ENCODE measurements at regions not wholly inside any gene's neighbourhood (a gene's known extent, or its start where the extent isn't known, plus 50 kb on each side); places are given as distances from the start of the nearest gene placed in this dataset.
"Not testable (repeated sequence)": the region's sequence is repeated elsewhere in the genome, so short reads cannot be mapped to it uniquely, and the experiment has no call there.

- Mint-ChIP-seq H3K27ac (peak overlapping the region; percentile 100), H3K27me3 (no peaks in the 10 kb centered on the region), H3K9me3 (ENCODE audit: low read depth) (peaks cover 9% of the 10 kb centered on the region), H3K4me1 (ENCODE audit: low read depth) (peaks cover 43% of the 10 kb centered on the region), H3K36me3 (peaks cover 16% of the 10 kb centered on the region), H3K4me3 (peak overlapping the region; percentile 83)
These were observed 177.2 kb upstream of the TAB2 start for GRCh38 chr6:149140137-149140909.

DNA sequence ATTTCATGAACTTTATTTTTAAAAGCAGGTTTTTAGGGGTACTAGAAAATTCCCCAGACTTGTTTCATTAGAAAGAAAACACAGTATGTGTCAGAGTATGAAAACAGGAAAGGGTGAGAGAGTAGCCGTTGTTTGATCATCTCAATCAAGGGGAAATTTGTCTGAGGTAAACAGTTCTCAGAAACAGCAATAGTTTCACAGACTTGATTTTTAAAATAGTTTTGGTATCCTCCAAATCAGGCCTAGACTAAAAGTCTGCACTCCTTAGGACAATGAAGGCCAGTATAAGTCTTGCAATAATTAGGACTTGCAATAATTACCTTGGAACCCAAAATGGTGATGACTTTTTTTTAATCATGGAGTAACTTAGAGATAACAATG is 176.6 kb upstream of the TAB2 start:
- H3K4me3 Mint-ChIP-seq: peak overlapping the region; percentile 83
- peaks cover 19% of the 10 kb centered on the region for H3K36me3 Mint-ChIP-seq
- H3K9me3 Mint-ChIP-seq (ENCODE audit: low read depth): peaks cover 9% of the 10 kb centered on the region
- H3K4me1 Mint-ChIP-seq (ENCODE audit: low read depth): peaks cover 46% of the 10 kb centered on the region
- H3K27ac Mint-ChIP-seq: peak overlapping the region; percentile 100
- H3K27me3 Mint-ChIP-seq: no peaks in the 10 kb centered on the region

DNA sequence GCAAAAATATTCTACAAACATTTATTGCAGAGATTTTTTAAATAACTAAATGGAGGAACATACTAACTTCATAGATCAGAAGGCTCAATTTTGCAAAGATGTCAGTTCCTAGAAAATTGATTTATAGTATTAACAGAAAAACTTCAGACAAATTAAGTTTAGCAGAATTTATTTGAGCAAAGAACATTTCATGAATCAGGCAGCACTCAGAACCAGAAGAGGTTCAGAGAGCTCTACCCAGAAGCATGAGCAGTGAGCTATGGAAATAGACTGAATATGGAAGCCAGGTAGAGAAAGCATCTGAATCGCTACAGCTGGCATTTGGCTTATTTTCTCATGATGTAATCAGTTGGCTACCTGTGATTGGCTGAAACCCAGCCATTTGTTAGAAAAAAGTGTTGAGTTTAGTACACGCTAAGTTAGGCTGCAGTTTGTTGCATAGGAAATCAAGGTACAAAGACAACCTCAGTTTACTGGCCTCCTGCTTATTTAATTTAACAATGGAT is 174.5 kb upstream of the TAB2 start:
- H3K27me3 Mint-ChIP-seq: no peaks in the 10 kb centered on the region
- no peak overlapping the region for H3K27ac Mint-ChIP-seq
- peaks cover 58% of the 10 kb centered on the region for H3K4me1 Mint-ChIP-seq (ENCODE audit: low read depth)
- H3K4me3 Mint-ChIP-seq: no peak overlapping the region
- H3K36me3 Mint-ChIP-seq: peaks cover 22% of the 10 kb centered on the region
- H3K9me3 Mint-ChIP-seq (ENCODE audit: low read depth): peaks cover 9% of the 10 kb centered on the region

DNA sequence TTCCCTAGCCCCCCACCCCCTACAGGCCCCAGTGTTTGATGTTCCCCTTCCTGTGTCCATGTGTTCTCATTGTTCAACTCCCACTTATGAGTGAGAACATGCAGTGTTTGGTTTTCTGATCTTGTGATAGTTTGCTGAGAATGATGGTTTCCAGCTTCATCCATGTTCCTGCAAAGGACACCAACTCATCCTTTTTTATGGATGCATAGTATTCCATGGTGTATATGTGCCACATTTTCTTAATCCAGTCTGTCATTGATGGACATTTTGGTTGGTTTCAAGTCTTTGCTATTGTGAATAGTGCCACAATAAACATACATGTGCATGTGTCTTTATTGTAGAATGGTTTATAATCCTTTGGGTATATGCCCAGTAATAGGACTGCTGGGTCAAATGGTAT is 171.7 kb upstream of the TAB2 start:
- Mint-ChIP-seq H3K4me1 (ENCODE audit: low read depth) (peaks cover 64% of the 10 kb centered on the region), H3K27ac (peak overlapping the region; percentile 78), H3K36me3 (peaks cover 30% of the 10 kb centered on the region), H3K9me3 (ENCODE audit: low read depth) (peaks cover 13% of the 10 kb centered on the region)
- not testable (repeated sequence) for H3K4me3 Mint-ChIP-seq, H3K27me3 Mint-ChIP-seq

DNA sequence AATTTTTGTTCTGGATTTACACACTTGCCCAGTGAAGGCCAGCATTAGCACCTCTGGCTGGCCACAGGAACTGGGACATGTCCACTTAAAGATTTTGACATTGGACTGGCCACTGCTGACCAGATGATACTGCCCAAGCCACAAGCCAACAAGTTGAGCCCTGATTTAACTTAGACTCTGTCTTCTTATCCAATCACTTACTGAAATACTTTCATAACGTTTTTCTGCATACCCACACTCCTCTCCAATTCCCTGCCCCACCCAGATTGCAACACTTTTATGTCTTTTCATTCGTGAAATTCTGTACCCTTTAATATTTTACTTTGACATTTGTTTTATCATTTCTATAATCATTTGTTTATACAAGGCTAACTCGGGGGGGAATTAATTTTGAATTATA is 170.3 kb upstream of the TAB2 start:
- H3K9me3 Mint-ChIP-seq (ENCODE audit: low read depth): peaks cover 18% of the 10 kb centered on the region
- no peaks in the 10 kb centered on the region for H3K27me3 Mint-ChIP-seq
- H3K27ac Mint-ChIP-seq: peak overlapping the region; percentile 78
- peaks cover 34% of the 10 kb centered on the region for H3K36me3 Mint-ChIP-seq
- peaks cover 61% of the 10 kb centered on the region for H3K4me1 Mint-ChIP-seq (ENCODE audit: low read depth)
- H3K4me3 Mint-ChIP-seq: peak overlapping the region; percentile 20

DNA sequence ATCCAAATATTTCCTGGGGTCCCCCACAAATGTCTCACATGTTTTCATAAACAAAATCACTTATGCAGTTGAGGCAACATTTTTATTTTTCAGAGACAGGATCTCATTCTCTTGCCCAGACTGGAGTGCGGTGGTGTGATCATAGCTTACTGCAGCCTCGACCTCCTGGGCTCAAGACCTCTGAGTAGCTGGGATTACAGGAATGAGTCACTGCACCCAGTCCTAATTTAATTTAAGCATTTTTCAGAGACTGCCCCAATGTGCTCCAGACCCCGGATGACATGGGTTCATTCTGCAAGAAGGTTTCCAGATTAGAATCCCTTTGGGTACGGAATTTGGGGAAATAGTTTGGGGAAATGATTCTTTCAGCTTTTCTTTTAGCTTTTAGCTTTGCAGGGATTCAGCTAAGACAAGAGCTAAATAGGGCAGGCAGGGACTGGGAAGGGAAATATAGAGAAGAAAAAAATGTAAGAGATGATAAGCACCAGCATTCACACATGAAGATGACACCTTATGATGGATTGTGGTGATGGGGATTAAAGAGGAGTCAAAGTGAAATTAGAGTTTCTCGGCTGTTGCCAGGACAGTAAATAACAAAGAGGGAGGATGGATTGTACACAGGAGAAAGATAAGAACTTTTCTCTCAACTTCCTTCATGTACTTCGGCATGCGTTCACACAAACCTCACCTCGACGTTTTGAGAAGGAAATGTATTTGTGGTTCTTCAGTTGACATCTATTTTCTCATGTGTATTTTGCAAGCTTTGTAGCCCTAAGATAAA is 169.4 kb upstream of the TAB2 start:
- Mint-ChIP-seq H3K4me1 (ENCODE audit: low read depth) (peaks cover 67% of the 10 kb centered on the region), H3K9me3 (ENCODE audit: low read depth) (peaks cover 19% of the 10 kb centered on the region)

DNA sequence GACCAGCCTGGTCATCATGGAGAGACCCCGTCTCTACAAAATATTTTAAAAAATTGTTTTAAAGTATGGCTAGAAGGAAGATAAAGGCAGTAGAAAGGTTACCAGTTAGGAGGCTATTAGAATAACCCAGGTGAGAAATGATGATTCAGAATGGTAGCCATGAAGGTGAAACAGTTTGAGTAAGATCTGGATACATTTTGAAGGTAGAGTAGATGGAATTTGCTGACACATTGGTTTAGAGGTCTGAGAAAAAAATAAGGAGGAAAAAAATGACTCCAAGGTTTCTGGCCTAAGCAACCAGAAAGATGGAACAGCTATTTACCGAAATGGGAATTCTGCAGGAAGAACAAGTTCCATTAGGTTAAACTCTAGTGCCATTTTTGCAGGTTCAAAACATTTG is 167.9 kb upstream of the TAB2 start:
- no peak overlapping the region for H3K4me3 Mint-ChIP-seq
- H3K36me3 Mint-ChIP-seq: peaks cover 34% of the 10 kb centered on the region
- H3K27ac Mint-ChIP-seq: peak overlapping the region; percentile 92
- peaks cover 83% of the 10 kb centered on the region for H3K4me1 Mint-ChIP-seq (ENCODE audit: low read depth)
- no peaks in the 10 kb centered on the region for H3K27me3 Mint-ChIP-seq
- peaks cover 12% of the 10 kb centered on the region for H3K9me3 Mint-ChIP-seq (ENCODE audit: low read depth)

More for the DNA sequence above, 169.4 kb upstream of the TAB2 start:
- H3K36me3 Mint-ChIP-seq: peaks cover 35% of the 10 kb centered on the region
- H3K4me3 Mint-ChIP-seq: peak overlapping the region; percentile 33
- H3K27me3 Mint-ChIP-seq: no peaks in the 10 kb centered on the region
- peak overlapping the region; percentile 92 for H3K27ac Mint-ChIP-seq

DNA sequence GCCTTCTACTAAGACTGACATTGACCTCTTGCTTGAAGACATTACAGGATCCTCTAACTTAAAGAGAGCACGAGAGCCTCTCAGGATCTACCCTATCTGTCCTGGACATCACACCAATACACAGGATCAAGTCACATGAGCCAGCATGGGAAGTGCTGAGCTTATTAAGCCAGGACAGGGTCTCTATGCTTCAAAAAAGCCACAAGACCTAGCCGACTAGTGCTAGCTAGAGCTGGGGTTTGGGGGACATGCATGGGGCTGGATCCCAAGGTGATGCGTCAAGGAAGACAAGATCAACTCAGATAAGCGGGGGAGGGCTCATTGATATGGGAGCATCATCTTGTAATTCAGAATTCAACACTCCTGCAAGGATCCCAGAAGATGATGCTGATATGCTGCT is 167.2 kb upstream of the TAB2 start:
- H3K9me3 Mint-ChIP-seq (ENCODE audit: low read depth): peaks cover 11% of the 10 kb centered on the region
- H3K4me1 Mint-ChIP-seq (ENCODE audit: low read depth): peaks cover 87% of the 10 kb centered on the region
- no peak overlapping the region for H3K4me3 Mint-ChIP-seq
- H3K27ac Mint-ChIP-seq: no peak overlapping the region
- H3K27me3 Mint-ChIP-seq: no peaks in the 10 kb centered on the region
- H3K36me3 Mint-ChIP-seq: peaks cover 36% of the 10 kb centered on the region

DNA sequence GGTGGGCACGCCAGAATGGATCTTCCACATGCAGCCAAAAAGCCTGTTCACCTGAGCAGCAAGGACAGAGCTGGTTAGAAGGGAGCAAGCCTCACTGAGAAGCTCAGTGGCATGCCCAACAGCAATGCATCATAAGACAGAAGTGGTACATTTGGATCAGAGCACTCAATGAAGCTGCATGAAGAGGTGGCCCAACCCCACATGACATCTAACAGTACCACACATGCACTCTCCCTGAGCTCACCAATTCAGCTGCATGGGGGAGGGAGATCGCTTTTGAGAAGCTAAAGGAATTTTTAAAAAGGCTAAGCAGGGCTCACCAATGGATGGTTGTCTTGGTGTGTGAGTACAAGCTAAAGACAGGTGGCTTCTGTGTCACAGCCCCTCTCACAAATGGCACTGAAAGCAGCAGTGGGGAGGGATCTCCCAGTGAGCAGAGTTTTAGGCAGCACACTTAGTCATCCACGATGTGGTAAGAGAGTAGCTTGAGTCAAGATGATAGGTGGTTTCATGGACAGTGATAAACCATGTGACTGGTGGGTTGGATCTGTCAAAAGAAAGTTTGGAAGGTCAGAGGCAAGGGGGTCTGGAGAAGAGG is 166.6 kb upstream of the TAB2 start:
- Mint-ChIP-seq H3K9me3 (ENCODE audit: low read depth) (peaks cover 11% of the 10 kb centered on the region), H3K27me3 (no peaks in the 10 kb centered on the region), H3K4me3 (peak overlapping the region; percentile 6), H3K4me1 (ENCODE audit: low read depth) (peaks cover 88% of the 10 kb centered on the region), H3K27ac (peak overlapping the region; percentile 50), H3K36me3 (peaks cover 36% of the 10 kb centered on the region)

DNA sequence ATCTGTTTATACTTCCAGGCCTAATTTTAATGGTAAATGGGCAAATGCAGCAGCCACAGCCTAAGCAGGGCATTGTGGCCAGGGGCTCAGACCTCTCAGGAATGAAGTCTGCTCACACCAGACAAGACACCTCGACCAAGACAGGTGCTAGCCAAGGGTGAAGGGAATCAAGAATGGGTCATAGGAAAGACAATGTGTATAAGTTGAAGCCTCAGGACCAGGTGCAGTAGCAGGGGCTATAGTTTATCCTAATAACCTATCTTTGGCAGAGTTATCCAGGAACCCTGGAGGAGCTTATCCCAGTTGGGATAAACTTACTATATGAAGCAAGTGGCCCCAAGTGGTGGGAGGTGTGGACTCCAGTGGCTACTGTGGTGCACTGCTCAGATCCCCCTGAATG is 165.0 kb upstream of the TAB2 start:
- Mint-ChIP-seq H3K4me3 (no peak overlapping the region), H3K4me1 (ENCODE audit: low read depth) (peaks cover 72% of the 10 kb centered on the region), H3K36me3 (peaks cover 37% of the 10 kb centered on the region), H3K9me3 (ENCODE audit: low read depth) (peaks cover 11% of the 10 kb centered on the region), H3K27ac (no peak overlapping the region), H3K27me3 (no peaks in the 10 kb centered on the region)

DNA sequence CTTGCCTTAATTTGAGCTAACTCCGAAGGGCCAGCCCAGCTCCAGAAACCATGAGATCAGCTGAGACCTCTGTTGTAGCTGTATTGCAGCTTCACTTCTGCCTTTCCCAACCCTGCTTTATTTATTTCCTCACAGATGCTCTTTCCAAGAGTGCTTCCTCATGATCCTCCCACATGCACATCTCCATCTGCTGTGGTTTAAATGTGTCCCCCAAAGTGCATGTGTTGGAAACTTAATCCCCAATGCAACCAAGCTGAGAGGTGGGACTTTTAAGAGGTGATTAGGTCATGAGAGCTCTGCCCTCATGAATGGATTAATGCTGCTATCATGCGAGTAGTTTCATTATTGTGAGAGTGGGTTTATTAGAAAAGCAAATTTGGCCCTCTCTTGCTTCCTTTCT is 164.4 kb upstream of the TAB2 start:
- no peaks in the 10 kb centered on the region for H3K27me3 Mint-ChIP-seq
- peak overlapping the region; percentile 82 for H3K27ac Mint-ChIP-seq
- H3K9me3 Mint-ChIP-seq (ENCODE audit: low read depth): peaks cover 15% of the 10 kb centered on the region
- peaks cover 66% of the 10 kb centered on the region for H3K4me1 Mint-ChIP-seq (ENCODE audit: low read depth)
- H3K36me3 Mint-ChIP-seq: peaks cover 39% of the 10 kb centered on the region
- H3K4me3 Mint-ChIP-seq: no peak overlapping the region

- peak overlapping the region; percentile 82 for H3K27ac Mint-ChIP-seq
- H3K4me1 Mint-ChIP-seq (ENCODE audit: low read depth): peaks cover 60% of the 10 kb centered on the region
- H3K9me3 Mint-ChIP-seq (ENCODE audit: low read depth): peaks cover 12% of the 10 kb centered on the region
- peaks cover 37% of the 10 kb centered on the region for H3K36me3 Mint-ChIP-seq
- no peaks in the 10 kb centered on the region for H3K27me3 Mint-ChIP-seq
- peak overlapping the region; percentile 38 for H3K4me3 Mint-ChIP-seq
These were observed 163.8 kb upstream of the TAB2 start for GRCh38 chr6:149153693-149154092.

DNA sequence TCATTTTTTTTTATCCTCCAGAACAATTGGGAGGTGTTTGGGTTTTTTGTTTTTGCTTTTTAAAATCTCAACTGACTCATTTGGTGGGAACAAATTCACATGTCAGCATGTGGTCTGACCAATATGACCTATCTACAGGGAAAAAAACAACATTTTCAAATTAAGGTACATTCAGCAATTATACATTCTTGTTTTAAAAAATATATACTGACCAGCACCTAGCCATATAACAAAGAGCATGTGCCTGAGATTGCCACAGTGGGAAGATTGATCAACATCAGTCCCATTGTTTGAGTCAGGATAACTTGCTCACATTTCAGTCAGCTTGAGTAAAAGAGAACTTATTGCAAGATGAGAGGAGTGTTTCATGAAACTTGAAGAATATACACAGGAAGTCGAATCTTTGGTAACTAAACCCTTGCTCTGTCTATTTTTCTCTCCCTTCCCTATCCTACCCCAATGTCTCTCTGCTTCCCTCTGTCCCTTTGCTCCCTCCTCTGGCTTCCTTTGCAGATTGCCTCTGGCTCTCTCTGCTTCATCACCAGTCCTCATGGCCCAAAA is 163.2 kb upstream of the TAB2 start:
- peaks cover 32% of the 10 kb centered on the region for H3K36me3 Mint-ChIP-seq
- H3K4me1 Mint-ChIP-seq (ENCODE audit: low read depth): peaks cover 56% of the 10 kb centered on the region
- peak overlapping the region; percentile 25 for H3K4me3 Mint-ChIP-seq
- H3K9me3 Mint-ChIP-seq (ENCODE audit: low read depth): peaks cover 12% of the 10 kb centered on the region
- H3K27me3 Mint-ChIP-seq: no peaks in the 10 kb centered on the region
- peak overlapping the region; percentile 82 for H3K27ac Mint-ChIP-seq

DNA sequence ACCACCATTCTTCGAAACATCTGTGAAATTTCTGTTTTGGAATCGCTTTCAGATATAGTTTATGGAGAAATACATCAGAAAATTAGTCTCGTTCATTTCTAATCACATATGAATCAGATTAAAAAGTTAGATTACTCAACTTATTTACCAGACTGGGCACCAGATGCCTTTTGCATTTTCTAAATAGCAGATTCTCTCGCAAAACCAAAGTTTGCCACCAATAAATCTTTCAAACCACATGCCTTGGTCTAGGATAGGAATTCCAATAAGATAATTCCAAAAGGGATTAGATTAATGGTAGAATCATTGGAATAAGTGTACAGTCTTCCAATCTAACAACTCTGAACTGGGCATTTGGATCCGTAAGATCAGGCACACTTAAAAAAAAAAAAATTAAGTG is 160.4 kb upstream of the TAB2 start:
- H3K27ac Mint-ChIP-seq: no peak overlapping the region
- H3K4me1 Mint-ChIP-seq (ENCODE audit: low read depth): peaks cover 35% of the 10 kb centered on the region
- peaks cover 8% of the 10 kb centered on the region for H3K9me3 Mint-ChIP-seq (ENCODE audit: low read depth)
- H3K36me3 Mint-ChIP-seq: peaks cover 23% of the 10 kb centered on the region
- no peaks in the 10 kb centered on the region for H3K27me3 Mint-ChIP-seq
- H3K4me3 Mint-ChIP-seq: no peak overlapping the region

DNA sequence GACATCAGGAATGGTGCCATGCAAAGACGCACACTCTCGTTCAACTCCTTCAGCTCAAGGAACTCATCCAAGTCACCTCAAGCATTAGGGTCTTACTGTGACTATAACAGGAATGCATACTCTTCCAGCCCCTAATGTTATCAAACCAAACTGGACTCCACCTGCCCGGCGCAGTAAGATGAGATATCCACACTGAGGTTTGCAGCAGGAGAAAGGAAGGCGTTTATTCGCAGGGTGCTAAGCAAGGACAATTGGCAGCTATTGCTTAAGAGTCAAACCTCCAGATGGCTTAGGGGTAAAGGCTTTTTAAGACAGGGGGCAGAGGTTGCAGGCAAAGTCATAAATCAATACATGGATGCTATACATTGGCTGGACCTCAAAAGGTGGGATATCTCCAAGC is 159.4 kb upstream of the TAB2 start:
- peaks cover 27% of the 10 kb centered on the region for H3K4me1 Mint-ChIP-seq (ENCODE audit: low read depth)
- peaks cover 22% of the 10 kb centered on the region for H3K36me3 Mint-ChIP-seq
- H3K4me3 Mint-ChIP-seq: no peak overlapping the region
- H3K27ac Mint-ChIP-seq: no peak overlapping the region
- H3K27me3 Mint-ChIP-seq: no peaks in the 10 kb centered on the region
- peaks cover 7% of the 10 kb centered on the region for H3K9me3 Mint-ChIP-seq (ENCODE audit: low read depth)
